Upper lobe of left lung (tissue), 4 donors: ENCODE measurements at regions not wholly inside any gene's neighbourhood (a gene's known extent, or its start where the extent isn't known, plus 50 kb on each side); places are given as distances from the start of the nearest gene placed in this dataset.

Source experiments
- EP300 ChIP-seq, 4 donors: sonication (generic); formaldehyde crosslinking; IDR thresholded peaks; one replicate each; pipeline ENCODE4 v1.5.1; 2017; ENCODE audit warnings: antibody characterized with exemption in 4 of 4, control low read depth in 2 of 4
- POLR2A ChIP-seq, 4 donors: fragments of 450-650 bp; IDR thresholded peaks; one replicate each; pipeline ENCODE4 v1.5.1; 2016 to 2017; ENCODE audit warnings: antibody characterized with exemption in 4 of 4, mild to moderate bottlenecking in 2 of 4
- POLR2AphosphoS5 ChIP-seq, 2 donors: sonication (generic); formaldehyde crosslinking; IDR thresholded peaks; one replicate each; pipeline ENCODE4 v1.5.1; 2017; ENCODE audit warnings: antibody characterized with exemption in 2 of 2
- TF ChIP-seq, protein P1 (sequence below), 6 experiments: fragments of 450-650 bp in 4 of 6; fragments of 200-600 bp in 2 of 6; sonication (generic) in 2 of 6; IDR thresholded peaks; one replicate each; pipeline ENCODE4 v1.5.1; 2016 to 2019; ENCODE audit warnings: antibody characterized with exemption in 6 of 6

DNA sequence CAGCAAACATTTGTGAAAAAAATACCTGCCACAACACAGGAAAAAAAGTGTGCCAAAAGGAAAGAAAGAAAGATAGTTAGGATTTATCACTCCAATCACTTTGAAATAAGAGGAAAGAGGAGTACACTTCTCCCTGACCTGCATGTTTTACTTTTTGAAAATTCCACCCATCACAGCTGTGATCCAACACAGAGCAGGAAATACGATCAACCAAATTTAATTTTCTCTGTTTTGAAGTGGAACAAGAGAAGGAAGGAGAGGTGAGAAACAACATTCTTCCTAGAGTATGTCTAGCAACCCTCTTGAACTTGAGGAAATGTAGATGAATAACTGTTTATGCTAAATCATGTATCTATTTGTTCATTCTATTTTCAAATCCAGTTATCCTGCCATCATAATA is 284.7 kb upstream of the SYT1 start:
- no peak for TF ChIP-seq POLR2A (IDR thresholded peaks at IDR 0.05)
- TF ChIP-seq POLR2AphosphoS5 (IDR thresholded peaks at IDR 0.05): no peak
- TF ChIP-seq, protein P1, sequence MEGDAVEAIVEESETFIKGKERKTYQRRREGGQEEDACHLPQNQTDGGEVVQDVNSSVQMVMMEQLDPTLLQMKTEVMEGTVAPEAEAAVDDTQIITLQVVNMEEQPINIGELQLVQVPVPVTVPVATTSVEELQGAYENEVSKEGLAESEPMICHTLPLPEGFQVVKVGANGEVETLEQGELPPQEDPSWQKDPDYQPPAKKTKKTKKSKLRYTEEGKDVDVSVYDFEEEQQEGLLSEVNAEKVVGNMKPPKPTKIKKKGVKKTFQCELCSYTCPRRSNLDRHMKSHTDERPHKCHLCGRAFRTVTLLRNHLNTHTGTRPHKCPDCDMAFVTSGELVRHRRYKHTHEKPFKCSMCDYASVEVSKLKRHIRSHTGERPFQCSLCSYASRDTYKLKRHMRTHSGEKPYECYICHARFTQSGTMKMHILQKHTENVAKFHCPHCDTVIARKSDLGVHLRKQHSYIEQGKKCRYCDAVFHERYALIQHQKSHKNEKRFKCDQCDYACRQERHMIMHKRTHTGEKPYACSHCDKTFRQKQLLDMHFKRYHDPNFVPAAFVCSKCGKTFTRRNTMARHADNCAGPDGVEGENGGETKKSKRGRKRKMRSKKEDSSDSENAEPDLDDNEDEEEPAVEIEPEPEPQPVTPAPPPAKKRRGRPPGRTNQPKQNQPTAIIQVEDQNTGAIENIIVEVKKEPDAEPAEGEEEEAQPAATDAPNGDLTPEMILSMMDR (IDR thresholded peaks at IDR 0.05): no peak
- no peak for TF ChIP-seq EP300 (IDR thresholded peaks at IDR 0.05)
